IMR-90 (cell line): ENCODE measurements at regions not wholly inside any gene's neighbourhood (a gene's known extent, or its start where the extent isn't known, plus 50 kb on each side); places are given as distances from the start of the nearest gene placed in this dataset.

Source experiments
- CEBPB ChIP-seq: IDR thresholded peaks from 2 replicates; pipeline ENCODE4 v1.6.1; 2012; ENCODE audit warnings: low read depth, low read length, improper control_type of control experiment
- NFE2L2 ChIP-seq: fragments of 150-350 bp; IDR thresholded peaks from 2 replicates; pipeline ENCODE4 v1.6.1; 2016; ENCODE audit warnings: low read depth, mild to moderate bottlenecking, low read length
- POLR2A ChIP-seq: IDR thresholded peaks from 2 replicates; pipeline ENCODE4 v1.6.1; 2012; ENCODE audit warnings: mild to moderate bottlenecking, low read depth, low read length
- RAD21 ChIP-seq: IDR thresholded peaks from 2 replicates; pipeline ENCODE4 v1.6.1; 2012; ENCODE audit warnings: low read length, improper control_type of control experiment
- RCOR1 ChIP-seq: IDR thresholded peaks from 2 replicates; pipeline ENCODE4 v1.6.1; 2012; ENCODE audit warnings: mild to moderate bottlenecking, low read length, improper control_type of control experiment; ENCODE audit not compliant: insufficient replicate concordance
- TF ChIP-seq, protein P1 (sequence below): fragments of 150-350 bp; IDR thresholded peaks from 2 replicates; pipeline ENCODE4 v1.6.1; 2016; ENCODE audit warnings: low read depth, mild to moderate bottlenecking, low read length, moderate library complexity, borderline replicate concordance
- TF ChIP-seq, protein P2 (sequence below): conservative IDR thresholded peaks from 2 replicates; pipeline ENCODE4 v1.5.1; 2012; ENCODE audit warnings: mild to moderate bottlenecking, low read depth, low read length, improper control_type of control experiment

DNA sequence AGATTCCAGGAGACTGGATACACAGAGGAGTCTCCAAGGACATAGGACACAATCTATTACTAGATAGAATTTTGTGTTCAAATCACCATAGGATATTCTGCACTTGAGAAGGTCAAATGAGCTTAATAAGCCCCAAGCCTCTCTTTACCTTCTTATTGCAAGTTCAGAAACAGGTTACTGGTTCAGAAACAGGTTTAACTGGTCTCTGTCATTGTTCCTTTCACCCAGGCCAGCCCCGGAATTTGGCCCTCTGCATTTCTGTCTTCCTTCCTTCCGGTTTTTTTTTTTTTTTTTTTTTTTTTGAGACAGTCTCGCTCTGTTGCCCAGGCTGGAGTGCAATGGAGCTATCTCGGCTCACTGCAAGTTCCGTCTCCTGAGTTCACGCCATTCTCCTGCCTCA is 700.2 kb downstream of the EPHA4 start:
- TF ChIP-seq CEBPB (no peak), RAD21 (no peak), RCOR1 (no peak), NFE2L2 (no peak), POLR2A (no peak)
- TF ChIP-seq, protein P1, sequence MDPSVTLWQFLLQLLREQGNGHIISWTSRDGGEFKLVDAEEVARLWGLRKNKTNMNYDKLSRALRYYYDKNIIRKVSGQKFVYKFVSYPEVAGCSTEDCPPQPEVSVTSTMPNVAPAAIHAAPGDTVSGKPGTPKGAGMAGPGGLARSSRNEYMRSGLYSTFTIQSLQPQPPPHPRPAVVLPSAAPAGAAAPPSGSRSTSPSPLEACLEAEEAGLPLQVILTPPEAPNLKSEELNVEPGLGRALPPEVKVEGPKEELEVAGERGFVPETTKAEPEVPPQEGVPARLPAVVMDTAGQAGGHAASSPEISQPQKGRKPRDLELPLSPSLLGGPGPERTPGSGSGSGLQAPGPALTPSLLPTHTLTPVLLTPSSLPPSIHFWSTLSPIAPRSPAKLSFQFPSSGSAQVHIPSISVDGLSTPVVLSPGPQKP: no peak
- TF ChIP-seq, protein P2, sequence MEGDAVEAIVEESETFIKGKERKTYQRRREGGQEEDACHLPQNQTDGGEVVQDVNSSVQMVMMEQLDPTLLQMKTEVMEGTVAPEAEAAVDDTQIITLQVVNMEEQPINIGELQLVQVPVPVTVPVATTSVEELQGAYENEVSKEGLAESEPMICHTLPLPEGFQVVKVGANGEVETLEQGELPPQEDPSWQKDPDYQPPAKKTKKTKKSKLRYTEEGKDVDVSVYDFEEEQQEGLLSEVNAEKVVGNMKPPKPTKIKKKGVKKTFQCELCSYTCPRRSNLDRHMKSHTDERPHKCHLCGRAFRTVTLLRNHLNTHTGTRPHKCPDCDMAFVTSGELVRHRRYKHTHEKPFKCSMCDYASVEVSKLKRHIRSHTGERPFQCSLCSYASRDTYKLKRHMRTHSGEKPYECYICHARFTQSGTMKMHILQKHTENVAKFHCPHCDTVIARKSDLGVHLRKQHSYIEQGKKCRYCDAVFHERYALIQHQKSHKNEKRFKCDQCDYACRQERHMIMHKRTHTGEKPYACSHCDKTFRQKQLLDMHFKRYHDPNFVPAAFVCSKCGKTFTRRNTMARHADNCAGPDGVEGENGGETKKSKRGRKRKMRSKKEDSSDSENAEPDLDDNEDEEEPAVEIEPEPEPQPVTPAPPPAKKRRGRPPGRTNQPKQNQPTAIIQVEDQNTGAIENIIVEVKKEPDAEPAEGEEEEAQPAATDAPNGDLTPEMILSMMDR: no peak
